ENCODE measurements at regions not wholly inside any gene's neighbourhood (a gene's known extent, or its start where the extent isn't known, plus 50 kb on each side); places are given as distances from the start of the nearest gene placed in this dataset.

GRCh38 chr5:124462751-124463150 lies 283.7 kb downstream of the ZNF608 start:
- TF ChIP-seq CTCF (IDR thresholded peaks at IDR 0.05; ENCODE audit: low read depth, low read length, missing input control) (no peak), HNF4A (conservative IDR thresholded peaks at IDR 0.05) (no peak), HNF4G (IDR thresholded peaks at IDR 0.05) (no peak), SP1 (IDR thresholded peaks at IDR 0.05) (no peak), EGR1 (IDR thresholded peaks at IDR 0.05; ENCODE audit: low read depth in 2 of 2) (no peak), ATF3 (IDR thresholded peaks at IDR 0.05) (no peak), GABPA (IDR thresholded peaks at IDR 0.05 in 1 of 2, conservative IDR thresholded peaks at IDR 0.05 in 1 of 2) (no peak), JUND (IDR thresholded peaks at IDR 0.05) (no peak), MAX (IDR thresholded peaks at IDR 0.05) (no peak), REST (IDR thresholded peaks at IDR 0.05) (no peak), ZBTB33 (IDR thresholded peaks at IDR 0.05) (no peak), NR2F2 (IDR thresholded peaks at IDR 0.05) (no peak), RAD21 (IDR thresholded peaks at IDR 0.05) (no peak), TAF1 (conservative IDR thresholded peaks at IDR 0.05) (no peak)
